B cell (primary cell): ENCODE measurements at regions not wholly inside any gene's neighbourhood (a gene's known extent, or its start where the extent isn't known, plus 50 kb on each side); places are given as distances from the start of the nearest gene placed in this dataset.

Experiments used
- EZH2 ChIP-seq: IDR thresholded peaks from 2 replicates; pipeline ENCODE4 v1.6.1; 2012; ENCODE audit warnings: borderline replicate concordance, low read depth, mild to moderate bottlenecking, moderate library complexity, low read length; ENCODE audit not compliant: insufficient read depth, poor library complexity, severe bottlenecking
- TF ChIP-seq, protein P1 (sequence below): fragments of 200-600 bp; IDR thresholded peaks from one replicate; pipeline ENCODE4 v1.8.0; 2022; ENCODE audit warnings: antibody characterized with exemption, mild to moderate bottlenecking

DNA sequence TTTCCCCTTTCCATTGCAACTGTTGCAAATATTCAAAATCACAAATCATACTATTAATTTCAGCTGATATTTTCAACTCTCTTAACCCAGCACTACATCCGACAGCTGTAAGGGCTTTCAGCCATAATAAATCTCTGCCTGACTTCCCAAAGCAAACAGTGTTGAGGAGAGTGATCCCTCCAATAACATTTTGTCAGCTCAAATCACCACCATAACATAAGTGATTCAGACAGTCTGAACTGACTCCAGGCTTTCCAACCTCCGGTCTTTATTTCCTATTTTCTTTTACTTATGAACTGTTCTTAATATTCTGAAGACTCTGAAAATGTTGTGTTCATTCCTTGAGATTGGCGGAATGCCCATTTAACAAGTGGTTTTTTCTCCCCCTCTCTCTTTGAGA, 1085.9 kb downstream of the GATA3 start:
- TF ChIP-seq, protein P1, sequence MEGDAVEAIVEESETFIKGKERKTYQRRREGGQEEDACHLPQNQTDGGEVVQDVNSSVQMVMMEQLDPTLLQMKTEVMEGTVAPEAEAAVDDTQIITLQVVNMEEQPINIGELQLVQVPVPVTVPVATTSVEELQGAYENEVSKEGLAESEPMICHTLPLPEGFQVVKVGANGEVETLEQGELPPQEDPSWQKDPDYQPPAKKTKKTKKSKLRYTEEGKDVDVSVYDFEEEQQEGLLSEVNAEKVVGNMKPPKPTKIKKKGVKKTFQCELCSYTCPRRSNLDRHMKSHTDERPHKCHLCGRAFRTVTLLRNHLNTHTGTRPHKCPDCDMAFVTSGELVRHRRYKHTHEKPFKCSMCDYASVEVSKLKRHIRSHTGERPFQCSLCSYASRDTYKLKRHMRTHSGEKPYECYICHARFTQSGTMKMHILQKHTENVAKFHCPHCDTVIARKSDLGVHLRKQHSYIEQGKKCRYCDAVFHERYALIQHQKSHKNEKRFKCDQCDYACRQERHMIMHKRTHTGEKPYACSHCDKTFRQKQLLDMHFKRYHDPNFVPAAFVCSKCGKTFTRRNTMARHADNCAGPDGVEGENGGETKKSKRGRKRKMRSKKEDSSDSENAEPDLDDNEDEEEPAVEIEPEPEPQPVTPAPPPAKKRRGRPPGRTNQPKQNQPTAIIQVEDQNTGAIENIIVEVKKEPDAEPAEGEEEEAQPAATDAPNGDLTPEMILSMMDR: no peak
- TF ChIP-seq EZH2: no peak
